PC-3 (cell line): ENCODE measurements at regions not wholly inside any gene's neighbourhood (a gene's known extent, or its start where the extent isn't known, plus 50 kb on each side); places are given as distances from the start of the nearest gene placed in this dataset.

Source experiments
- ATAC-seq: fragments of 200-7000 bp; cut with Tn5 transposase; 2 replicates; pipeline ENCODE4 v1.9.1; 2020; ENCODE audit warnings: mild to moderate bottlenecking, moderate library complexity
- BruUV-seq: library from RNA; stranded (reverse); fragments of 400-500 nt; replicated peaks from 2 replicates; lab custom pipeline; 2021; lab: Mats Ljungman, UMichigan
- CTCF ChIA-PET: fragments of 300-600 bp; sonication (Branson Sonifier 250); formaldehyde crosslinking; loops from one replicate; lab custom pipeline; 2022; ENCODE audit warnings: antibody characterized with exemption; lab: Charles Lee
- POLR2A ChIA-PET: fragments of 300-600 bp; sonication (Branson Sonifier 250); formaldehyde crosslinking; loops from one replicate; lab custom pipeline; 2022; ENCODE audit warnings: antibody characterized with exemption; ENCODE audit not compliant: unreplicated experiment; lab: Charles Lee
- DNase-seq: peaks from one replicate; pipeline ENCODE4 v3.0.0-alpha.2; 2015
- H2AFZ ChIP-seq: fragments of 300-600 bp; sonication (generic); 2 replicates; pipeline ENCODE4 v1.6.0; 2016; ENCODE audit warnings: antibody characterized with exemption, low read length
- H3F3A ChIP-seq: fragments of 300-600 bp; sonication (generic); one replicate; pipeline ENCODE4 v1.6.0; 2017; ENCODE audit warnings: antibody characterized with exemption, low read length, control low read depth, mild to moderate bottlenecking; ENCODE audit not compliant: unreplicated experiment
- H3K27ac ChIP-seq: fragments of 300-600 bp; sonication (generic); 2 replicates; pipeline ENCODE4 v1.5.1; 2016; ENCODE audit warnings: mild to moderate bottlenecking, low read length
- H3K27me3 ChIP-seq: fragments of 300-600 bp; sonication (generic); 2 replicates; pipeline ENCODE4 v1.6.1; 2016; ENCODE audit warnings: low read length, mixed read lengths
- H3K36me3 ChIP-seq: fragments of 300-600 bp; sonication (generic); 2 replicates; pipeline ENCODE4 v1.6.1; 2016; ENCODE audit warnings: low read depth, mixed run types, low read length, mixed read lengths
- H3K4me1 ChIP-seq: fragments of 300-600 bp; sonication (generic); 2 replicates; pipeline ENCODE4 v1.5.1; 2016; ENCODE audit warnings: low read length; ENCODE audit not compliant: insufficient read depth
- H3K4me2 ChIP-seq: fragments of 300-600 bp; sonication (generic); 2 replicates; pipeline ENCODE4 v1.6.0; 2016; ENCODE audit warnings: low read length
- H3K4me3 ChIP-seq: fragments of 300-600 bp; sonication (generic); 2 replicates; pipeline ENCODE4 v1.5.1; 2016; ENCODE audit warnings: mild to moderate bottlenecking, low read length, mixed read lengths
- H3K79me2 ChIP-seq: fragments of 300-600 bp; sonication (generic); 2 replicates; pipeline ENCODE4 v1.6.1; 2017; ENCODE audit warnings: low read length, mixed read lengths
- H3K9ac ChIP-seq: fragments of 300-600 bp; sonication (generic); 2 replicates; pipeline ENCODE4 v1.6.0; 2016; ENCODE audit warnings: mild to moderate bottlenecking, low read length
- H3K9me2 ChIP-seq: fragments of 300-600 bp; sonication (generic); replicated peaks from 2 replicates; pipeline ENCODE4 v1.6.1; 2016; ENCODE audit warnings: mixed run types, low read length, mixed read lengths
- H3K9me3 ChIP-seq: fragments of 300-600 bp; sonication (generic); 2 replicates; pipeline ENCODE4 v1.6.1; 2016; ENCODE audit warnings: low read length, mixed read lengths
- H4K20me1 ChIP-seq: fragments of 300-600 bp; sonication (generic); 2 replicates; pipeline ENCODE4 v1.6.1; 2016; ENCODE audit warnings: low read length, mixed read lengths
- EZH2 ChIP-seq: fragments of 300-600 bp; sonication (generic); IDR thresholded peaks from one replicate; pipeline ENCODE4 v1.6.1; 2017; ENCODE audit warnings: antibody characterized with exemption, mild to moderate bottlenecking, low read length; ENCODE audit not compliant: unreplicated experiment
- EZH2phosphoT487 ChIP-seq: fragments of 300-600 bp; sonication (generic); IDR thresholded peaks from 2 replicates; pipeline ENCODE4 v1.6.1; 2018; ENCODE audit warnings: mild to moderate bottlenecking, antibody characterized with exemption, low read length, borderline replicate concordance
- intact Hi-C: fragments of 100-400 bp; cut with micrococcal nuclease; formaldehyde crosslinking; loops from 2 replicates; pipeline ENCODE4 v1.9.0; 2023
- TF ChIP-seq, protein P1 (sequence below): fragments of 300-600 bp; sonication (generic); conservative IDR thresholded peaks from 2 replicates; pipeline ENCODE4 v1.5.1; 2017; ENCODE audit warnings: antibody characterized with exemption, low read depth, mild to moderate bottlenecking, low read length

- DNase-seq (no peak), ATAC-seq (no peak)
- Histone ChIP-seq H3K9ac (no peak overlapping the region), H3K79me2 (no peaks in the 10 kb centered on the region), H4K20me1 (no peaks in the 10 kb centered on the region), H3K9me2 (no peaks in the 10 kb centered on the region), H3K9me3 (no peaks in the 10 kb centered on the region), H3K27me3 (no peaks in the 10 kb centered on the region), H3K36me3 (no peaks in the 10 kb centered on the region), H3F3A (no peaks in the 10 kb centered on the region), H3K27ac (no peak overlapping the region), H2AFZ (no peak overlapping the region), H3K4me1 (no peaks in the 10 kb centered on the region), H3K4me3 (no peak overlapping the region), H3K4me2 (no peak overlapping the region)
- ChIA-PET CTCF (no interaction called here), POLR2A (no interaction called here)
- intact Hi-C loops, result no loop called here
- TF ChIP-seq EZH2 (no peak), EZH2phosphoT487 (no peak)
- TF ChIP-seq, protein P1, sequence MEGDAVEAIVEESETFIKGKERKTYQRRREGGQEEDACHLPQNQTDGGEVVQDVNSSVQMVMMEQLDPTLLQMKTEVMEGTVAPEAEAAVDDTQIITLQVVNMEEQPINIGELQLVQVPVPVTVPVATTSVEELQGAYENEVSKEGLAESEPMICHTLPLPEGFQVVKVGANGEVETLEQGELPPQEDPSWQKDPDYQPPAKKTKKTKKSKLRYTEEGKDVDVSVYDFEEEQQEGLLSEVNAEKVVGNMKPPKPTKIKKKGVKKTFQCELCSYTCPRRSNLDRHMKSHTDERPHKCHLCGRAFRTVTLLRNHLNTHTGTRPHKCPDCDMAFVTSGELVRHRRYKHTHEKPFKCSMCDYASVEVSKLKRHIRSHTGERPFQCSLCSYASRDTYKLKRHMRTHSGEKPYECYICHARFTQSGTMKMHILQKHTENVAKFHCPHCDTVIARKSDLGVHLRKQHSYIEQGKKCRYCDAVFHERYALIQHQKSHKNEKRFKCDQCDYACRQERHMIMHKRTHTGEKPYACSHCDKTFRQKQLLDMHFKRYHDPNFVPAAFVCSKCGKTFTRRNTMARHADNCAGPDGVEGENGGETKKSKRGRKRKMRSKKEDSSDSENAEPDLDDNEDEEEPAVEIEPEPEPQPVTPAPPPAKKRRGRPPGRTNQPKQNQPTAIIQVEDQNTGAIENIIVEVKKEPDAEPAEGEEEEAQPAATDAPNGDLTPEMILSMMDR, result no peak
- BruUV-seq, result no TSS peak
Observed at GRCh38 chr3:190739641-190740185, 122.8 kb downstream of the GMNC start.

DNA sequence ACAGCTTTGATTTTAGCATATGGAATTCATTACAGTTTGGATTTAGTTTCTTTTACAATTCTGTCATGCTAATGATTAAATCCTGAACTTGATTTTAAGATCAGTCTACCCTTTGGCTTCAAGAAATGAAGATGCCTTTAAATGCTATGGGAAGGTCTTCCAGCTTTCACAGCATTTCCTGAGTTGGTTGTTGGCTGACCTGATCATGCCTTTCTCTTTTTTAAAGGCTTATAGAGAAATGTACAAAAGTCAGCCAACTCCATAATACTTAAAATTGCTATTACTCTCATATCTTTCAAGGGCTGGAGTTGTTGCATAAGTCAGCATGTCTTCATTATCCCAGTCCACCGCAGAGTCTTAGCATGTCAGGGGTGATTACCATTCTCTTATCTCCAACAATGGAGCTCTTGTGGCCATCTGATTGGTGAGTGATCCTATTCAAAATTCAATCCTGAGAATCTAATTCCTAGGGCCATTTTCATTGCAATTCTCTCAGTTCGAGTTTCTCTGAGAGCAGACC is 123.8 kb downstream of the GMNC start:
- ChIA-PET CTCF (no interaction called here), POLR2A (no interaction called here)
- ATAC-seq, result no peak
- Histone ChIP-seq H2AFZ (no peak overlapping the region), H3K79me2 (no peaks in the 10 kb centered on the region), H3K36me3 (no peaks in the 10 kb centered on the region), H3K9me2 (no peaks in the 10 kb centered on the region), H3K9ac (no peak overlapping the region), H3K27me3 (no peaks in the 10 kb centered on the region), H3K27ac (no peak overlapping the region), H3K9me3 (no peaks in the 10 kb centered on the region), H4K20me1 (no peaks in the 10 kb centered on the region), H3K4me3 (no peak overlapping the region), H3K4me1 (no peaks in the 10 kb centered on the region), H3K4me2 (no peak overlapping the region), H3F3A (no peaks in the 10 kb centered on the region)
- TF ChIP-seq EZH2, result no peak
- TF ChIP-seq, protein P1, result no peak
- no peak for TF ChIP-seq EZH2phosphoT487
- no TSS peak for BruUV-seq
- DNase-seq, result no peak
- intact Hi-C loops, result no loop called here

DNA sequence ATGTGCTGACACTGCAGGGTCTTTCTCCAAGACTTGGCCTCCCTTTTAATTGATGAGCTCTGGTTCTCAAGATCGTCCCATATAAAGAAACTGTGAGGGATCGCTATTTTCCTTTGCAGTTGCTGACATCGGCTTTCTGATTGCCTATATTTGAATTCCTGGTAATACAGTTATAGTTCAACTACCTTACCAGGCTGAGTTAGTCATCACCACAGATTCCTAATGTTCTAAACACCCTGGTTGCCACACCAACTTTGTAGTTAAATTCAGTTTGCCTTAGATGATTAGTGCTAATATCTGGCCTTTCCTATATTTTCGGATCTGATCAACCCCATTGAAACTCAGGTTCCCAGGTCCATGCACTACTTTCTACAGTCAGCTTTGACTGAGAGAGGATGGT is 125.0 kb downstream of the GMNC start:
- Histone ChIP-seq H3F3A (no peaks in the 10 kb centered on the region), H3K27me3 (no peaks in the 10 kb centered on the region), H3K4me1 (no peaks in the 10 kb centered on the region), H3K36me3 (no peaks in the 10 kb centered on the region), H3K4me3 (no peak overlapping the region), H4K20me1 (no peaks in the 10 kb centered on the region), H3K27ac (no peak overlapping the region), H3K9me2 (no peaks in the 10 kb centered on the region), H3K9me3 (no peaks in the 10 kb centered on the region), H2AFZ (no peak overlapping the region), H3K9ac (no peak overlapping the region), H3K79me2 (no peaks in the 10 kb centered on the region), H3K4me2 (no peak overlapping the region)
- TF ChIP-seq, protein P1, result no peak
- DNase-seq (no peak), ATAC-seq (no peak)
- ChIA-PET CTCF (no interaction called here), POLR2A (no interaction called here)
- intact Hi-C loops, result no loop called here
- no TSS peak for BruUV-seq
